ENCODE measurements at regions not wholly inside any gene's neighbourhood (a gene's known extent, or its start where the extent isn't known, plus 50 kb on each side); places are given as distances from the start of the nearest gene placed in this dataset.
A peak's percentile ranks its signal among the peaks of the same experiment; 100 is the strongest.

DNA sequence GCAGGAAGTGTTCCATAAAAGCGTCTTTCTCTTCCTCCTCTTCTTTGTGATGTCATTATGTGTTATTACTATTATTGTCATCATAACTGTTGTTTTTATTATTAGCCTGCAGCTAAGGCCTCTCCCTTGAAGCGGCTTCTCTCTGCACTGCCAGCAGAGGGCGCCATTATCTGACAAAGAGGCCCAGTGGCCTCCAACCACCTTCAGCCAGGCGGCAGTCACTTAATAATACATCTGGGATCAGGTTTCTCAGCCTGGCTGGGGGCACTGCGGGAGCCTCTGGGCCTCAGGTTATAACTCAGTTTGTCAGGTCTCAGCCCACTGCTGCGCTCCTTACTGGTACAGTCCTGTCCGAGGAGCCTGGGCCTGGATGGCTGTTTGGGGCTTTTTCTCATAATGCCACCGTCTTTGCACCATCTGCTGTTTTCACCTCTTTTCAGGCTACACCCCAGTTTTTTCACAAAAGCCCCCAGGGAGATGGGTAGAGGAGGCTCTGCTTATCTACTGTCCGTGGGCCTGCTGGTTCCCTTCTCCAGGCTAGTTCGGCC lies 281.9 kb downstream of the NSG2 start:
- TF ChIP-seq, protein P1, sequence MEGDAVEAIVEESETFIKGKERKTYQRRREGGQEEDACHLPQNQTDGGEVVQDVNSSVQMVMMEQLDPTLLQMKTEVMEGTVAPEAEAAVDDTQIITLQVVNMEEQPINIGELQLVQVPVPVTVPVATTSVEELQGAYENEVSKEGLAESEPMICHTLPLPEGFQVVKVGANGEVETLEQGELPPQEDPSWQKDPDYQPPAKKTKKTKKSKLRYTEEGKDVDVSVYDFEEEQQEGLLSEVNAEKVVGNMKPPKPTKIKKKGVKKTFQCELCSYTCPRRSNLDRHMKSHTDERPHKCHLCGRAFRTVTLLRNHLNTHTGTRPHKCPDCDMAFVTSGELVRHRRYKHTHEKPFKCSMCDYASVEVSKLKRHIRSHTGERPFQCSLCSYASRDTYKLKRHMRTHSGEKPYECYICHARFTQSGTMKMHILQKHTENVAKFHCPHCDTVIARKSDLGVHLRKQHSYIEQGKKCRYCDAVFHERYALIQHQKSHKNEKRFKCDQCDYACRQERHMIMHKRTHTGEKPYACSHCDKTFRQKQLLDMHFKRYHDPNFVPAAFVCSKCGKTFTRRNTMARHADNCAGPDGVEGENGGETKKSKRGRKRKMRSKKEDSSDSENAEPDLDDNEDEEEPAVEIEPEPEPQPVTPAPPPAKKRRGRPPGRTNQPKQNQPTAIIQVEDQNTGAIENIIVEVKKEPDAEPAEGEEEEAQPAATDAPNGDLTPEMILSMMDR (IDR thresholded peaks at IDR 0.05) = peak; percentile 32 to 86 (median 72)
- TF ChIP-seq POLR2A (IDR thresholded peaks at IDR 0.05) = no peak
